Neural progenitor cell (in vitro differentiated cells): ENCODE measurements at regions not wholly inside any gene's neighbourhood (a gene's known extent, or its start where the extent isn't known, plus 50 kb on each side); places are given as distances from the start of the nearest gene placed in this dataset.

Source experiments
- CTCF ChIP-seq: fragments of 200-600 bp; sonication (generic); IDR thresholded peaks from 2 replicates; pipeline ENCODE4 v1.5.1; 2017; ENCODE audit warnings: antibody characterized with exemption, mild to moderate bottlenecking
- EZH2 ChIP-seq: fragments of 200-600 bp; sonication (generic); IDR thresholded peaks from 2 replicates; pipeline ENCODE4 v1.6.1; 2017; ENCODE audit warnings: antibody characterized with exemption, mild to moderate bottlenecking, moderate library complexity
- EZH2phosphoT487 ChIP-seq: fragments of 200-600 bp; sonication (generic); IDR thresholded peaks from 2 replicates; pipeline ENCODE4 v1.6.1; 2017; ENCODE audit warnings: antibody characterized with exemption

- TF ChIP-seq CTCF, result no peak
- no peak for TF ChIP-seq EZH2phosphoT487
- no peak for TF ChIP-seq EZH2
Observed at GRCh38 chr13:76600081-76600480, 286.1 kb downstream of the KCTD12 start.
